ENCODE measurements at regions not wholly inside any gene's neighbourhood (a gene's known extent, or its start where the extent isn't known, plus 50 kb on each side); places are given as distances from the start of the nearest gene placed in this dataset.
"Not testable (repeated sequence)": the region's sequence is repeated elsewhere in the genome, so short reads cannot be mapped to it uniquely, and the experiment has no call there.

DNA sequence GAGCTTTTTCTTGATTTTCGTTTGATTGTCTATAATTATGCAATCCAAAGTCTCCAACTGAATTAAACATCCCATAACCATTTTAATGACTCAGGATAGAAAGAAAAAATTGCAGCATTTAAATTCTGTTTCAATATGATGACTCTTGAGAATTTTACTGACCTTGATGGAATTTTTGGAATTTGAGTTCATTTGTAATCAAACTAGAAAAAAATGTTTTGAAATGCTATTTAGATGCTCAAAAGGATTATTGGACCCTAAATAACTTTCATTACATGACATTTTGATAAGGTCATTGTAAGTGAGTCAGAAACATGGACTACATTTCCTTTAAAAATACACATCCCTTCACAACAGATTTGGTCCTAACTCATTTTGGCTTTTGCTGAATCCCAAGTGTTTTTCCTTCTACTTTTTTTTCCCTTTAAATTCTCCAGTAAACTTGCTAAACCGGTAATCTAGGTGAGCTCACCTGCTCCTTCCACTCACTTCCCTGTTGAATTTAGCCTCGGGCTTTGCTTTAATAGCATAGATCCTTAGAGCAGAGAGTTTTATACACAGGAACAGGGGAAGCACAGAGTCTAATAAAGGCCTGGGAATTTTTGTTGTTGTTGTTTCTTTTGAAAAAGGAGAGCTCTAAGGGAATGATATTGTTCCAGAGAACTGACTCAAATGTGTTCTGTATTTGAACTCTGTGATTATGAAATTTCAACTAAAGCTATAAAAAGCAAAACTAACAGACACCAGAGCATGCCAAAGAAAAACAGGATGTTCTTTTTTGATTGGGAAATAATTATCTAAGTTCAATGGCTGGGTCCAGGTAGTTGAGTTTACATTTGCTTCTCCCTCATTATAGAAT, 1088.2 kb upstream of the CITED2 start:
- DNase-seq: no peak

DNA sequence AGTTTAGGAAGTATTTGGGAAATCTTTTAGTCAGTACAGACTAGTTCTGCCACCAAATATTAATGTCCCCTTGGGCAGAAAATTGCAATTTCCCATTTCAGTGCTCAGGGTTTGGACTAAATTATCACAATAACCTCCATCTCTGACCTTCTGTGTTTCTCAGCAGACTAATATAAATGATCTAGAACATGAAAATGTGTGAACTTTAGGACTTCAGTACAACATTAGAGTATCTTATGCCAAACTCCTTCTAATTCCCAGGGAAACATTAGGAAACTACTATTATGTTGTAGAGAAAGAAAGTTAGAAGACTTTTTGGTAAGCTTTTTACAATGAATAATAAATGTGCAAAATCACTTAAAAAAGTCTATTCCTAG, 1087.6 kb upstream of the CITED2 start:
- no peak for DNase-seq

DNA sequence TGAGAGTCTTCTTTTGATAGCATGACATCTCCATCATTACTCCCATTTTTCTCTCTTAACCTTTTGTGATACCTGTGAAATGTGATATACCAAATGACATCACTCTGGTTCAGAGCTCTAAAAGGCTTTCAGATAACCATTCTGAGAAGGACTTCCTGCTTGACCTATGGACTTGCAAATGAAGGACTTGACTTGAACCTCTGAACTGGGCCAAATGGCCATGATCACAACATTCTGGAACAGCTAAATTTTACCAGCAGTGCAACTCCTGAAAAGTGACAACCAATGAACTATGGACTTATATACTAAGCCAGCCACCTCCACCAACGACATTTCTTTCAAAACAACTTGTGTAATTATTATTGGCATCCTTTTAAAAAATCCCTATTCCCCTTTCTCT, 1085.8 kb upstream of the CITED2 start:
- no peak for DNase-seq

DNA sequence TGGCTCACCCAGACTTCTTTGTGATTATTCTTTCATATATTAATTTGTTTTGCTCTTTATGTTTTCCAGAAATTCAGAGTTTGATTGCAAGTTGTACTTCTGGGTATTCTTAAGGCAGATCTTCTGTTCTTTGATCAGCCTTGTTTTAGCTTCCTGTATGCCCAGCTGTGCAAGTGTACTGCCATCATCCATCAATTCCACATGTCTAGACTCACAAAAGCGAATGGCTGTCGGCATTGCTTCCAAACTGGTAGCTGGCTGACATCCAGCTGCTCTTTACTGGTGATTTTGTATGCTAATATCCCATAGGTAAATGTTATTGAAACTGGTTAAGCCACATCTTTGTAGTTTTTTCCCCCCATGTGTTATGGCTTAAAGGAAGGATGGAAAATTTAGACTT, 1084.8 kb upstream of the CITED2 start:
- DNase-seq: no peak

DNA sequence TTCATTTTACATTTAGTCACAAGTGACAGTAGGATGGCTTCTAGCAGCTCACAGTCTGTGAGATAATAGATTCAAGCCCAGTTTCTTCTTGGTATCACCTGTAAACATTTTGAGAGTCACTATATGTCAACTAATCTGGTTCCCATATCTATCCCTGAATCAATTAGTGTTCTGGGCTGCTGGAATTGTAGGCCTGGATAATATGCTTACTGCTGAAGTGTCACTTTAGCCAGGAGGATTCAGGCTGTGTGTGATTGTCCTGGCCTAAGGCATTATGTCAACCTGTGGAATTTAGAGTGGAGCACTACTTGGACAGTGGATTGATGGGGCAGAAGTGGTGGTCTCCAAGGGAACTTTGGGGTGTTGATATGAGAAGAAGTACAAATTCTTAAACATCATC, 1071.8 kb upstream of the CITED2 start:
- DNase-seq: no peak

DNA sequence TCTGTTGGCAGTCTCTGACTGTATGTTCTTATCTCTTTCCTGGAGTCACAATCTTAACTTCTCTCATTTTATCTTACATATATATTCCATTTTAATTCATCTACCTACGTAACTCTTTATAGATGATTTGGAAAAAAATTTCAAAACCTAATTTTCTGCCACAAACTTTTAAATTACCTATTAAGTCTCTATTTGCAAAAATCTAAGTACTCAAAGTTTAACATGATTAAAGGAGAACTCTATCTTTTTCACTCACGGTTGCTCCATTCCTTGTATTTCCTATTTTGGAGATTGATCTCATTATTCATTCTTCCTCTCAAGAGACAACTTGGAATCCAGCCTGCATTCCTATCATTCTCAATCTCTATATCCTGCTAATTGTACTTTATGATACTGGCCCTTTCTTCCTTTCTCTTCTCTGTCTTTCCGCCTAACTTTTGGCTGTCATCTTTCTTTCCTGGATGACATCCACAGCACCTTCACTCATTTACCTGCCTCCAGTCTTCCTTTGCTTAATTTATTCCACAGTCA, 1071.1 kb upstream of the CITED2 start:
- no peak for DNase-seq

DNA sequence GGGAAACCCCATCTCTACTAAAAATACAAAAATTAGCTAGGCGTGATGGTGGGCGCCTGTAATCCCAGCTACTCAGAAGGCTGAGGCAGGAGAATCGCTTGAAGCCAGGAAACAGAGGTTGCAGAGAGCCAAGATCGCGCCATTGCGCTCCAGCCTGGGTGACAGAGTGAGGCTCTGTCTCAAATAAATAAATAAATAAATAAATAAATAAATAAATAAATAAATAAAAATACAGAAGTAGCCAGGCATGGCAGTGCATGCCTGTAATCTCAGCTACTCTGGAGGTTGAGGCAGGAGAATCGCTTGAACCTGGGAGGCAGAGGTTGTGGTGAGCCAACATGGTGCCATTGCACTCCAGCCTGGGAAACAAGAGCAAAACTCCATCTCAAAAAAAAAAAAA, 1068.7 kb upstream of the CITED2 start:
- DNase-seq: not testable (repeated sequence)

DNA sequence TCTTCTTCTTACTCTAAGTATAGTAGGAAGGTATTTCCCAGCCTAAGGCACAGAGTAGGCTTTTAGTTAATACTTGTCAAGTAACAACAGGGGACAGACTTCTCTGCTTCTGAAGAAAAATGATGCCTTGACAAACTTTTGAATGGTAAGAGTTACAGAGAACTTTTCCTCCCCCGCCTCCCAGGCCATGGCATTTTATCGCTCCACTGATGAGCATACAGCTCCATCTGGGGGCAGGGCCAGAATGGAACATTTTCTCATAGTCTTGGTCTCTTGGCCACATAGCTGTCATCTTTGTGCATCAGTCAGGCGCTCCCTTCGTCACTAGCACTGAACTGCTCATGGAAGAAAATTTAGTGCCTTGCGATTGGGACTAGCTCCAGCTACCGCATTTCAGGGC, 1066.8 kb upstream of the CITED2 start:
- no peak for DNase-seq

DNA sequence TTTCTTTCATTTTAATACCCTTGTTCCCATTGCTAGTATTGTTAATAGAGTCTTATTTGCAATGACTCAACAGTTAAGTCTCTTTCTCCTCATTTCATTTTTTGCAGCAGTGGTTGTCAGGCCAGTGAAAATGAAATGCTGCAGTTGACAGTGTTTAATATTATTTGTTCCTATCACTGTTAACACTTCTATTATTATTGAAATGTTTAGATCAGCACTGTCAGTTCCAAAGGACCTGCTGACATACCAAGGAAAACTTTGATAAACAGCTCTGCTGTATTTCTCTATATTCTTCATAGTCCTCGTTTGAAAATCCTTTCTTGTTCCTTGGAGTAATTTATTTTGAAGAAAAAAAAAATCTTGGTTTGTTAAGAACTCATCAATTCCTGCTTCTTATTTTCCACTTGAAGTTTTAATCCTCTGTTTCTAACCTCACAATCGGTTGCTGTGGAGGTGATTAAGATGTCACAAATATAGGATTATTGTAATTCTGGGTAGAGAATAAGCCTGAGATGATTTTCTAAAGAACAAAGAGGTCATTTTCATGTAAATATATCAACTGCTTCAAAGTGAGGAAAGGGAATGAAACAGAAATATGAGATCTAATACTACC, 1065.9 kb upstream of the CITED2 start:
- no peak for DNase-seq

DNA sequence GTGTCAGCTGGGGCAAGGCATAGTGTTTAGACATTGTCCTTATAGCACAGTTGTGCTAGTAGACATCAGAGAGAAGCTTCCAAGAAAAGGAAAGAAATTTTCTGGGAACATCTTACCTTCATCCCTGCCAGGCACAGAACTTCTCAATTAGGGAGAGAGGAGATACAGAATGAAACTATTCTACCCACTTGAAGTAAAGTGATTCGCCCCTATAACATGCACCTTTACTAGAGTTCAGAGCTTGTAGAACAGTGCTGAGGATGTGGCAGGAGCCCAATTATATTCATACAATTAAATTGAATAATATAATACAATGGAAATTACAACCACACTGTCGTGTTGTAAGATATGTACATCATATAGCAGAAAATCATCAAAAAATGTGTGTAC, 1063.9 kb upstream of the CITED2 start:
- DNase-seq: no peak

DNA sequence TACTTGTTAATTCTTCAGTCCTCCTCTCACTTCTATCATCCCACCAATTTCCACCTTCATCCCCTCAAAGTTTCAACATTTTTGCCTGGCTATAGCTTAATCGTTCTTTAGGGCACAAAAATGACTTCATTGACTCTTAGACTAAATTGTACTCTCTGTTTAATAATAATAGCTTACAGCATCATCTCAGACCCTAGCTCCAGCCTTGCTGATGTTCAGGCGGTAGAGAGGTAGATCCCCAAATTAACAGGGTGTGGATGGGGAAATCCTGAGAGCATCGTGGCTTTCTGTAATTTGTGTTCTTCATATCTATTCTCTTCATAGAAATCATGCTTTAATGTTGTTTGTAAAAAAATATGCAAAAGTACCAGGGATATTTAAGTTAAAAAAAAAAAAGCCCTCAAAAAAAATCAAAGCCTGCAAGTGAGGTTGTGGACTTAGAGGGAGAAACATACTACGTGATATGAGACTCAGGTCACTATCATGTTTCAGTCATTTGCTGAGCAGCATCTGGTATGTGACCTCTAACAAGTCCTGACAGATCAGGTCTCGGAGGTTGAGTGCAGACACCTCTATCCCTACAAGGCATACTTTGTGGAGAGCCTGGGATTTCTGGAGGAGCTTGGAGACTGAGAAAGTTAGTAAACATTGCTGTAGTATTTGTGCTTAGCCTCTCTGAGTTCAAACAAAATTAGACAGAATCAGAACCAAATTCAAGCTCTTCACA, 1063.3 kb upstream of the CITED2 start:
- DNase-seq: no peak

DNA sequence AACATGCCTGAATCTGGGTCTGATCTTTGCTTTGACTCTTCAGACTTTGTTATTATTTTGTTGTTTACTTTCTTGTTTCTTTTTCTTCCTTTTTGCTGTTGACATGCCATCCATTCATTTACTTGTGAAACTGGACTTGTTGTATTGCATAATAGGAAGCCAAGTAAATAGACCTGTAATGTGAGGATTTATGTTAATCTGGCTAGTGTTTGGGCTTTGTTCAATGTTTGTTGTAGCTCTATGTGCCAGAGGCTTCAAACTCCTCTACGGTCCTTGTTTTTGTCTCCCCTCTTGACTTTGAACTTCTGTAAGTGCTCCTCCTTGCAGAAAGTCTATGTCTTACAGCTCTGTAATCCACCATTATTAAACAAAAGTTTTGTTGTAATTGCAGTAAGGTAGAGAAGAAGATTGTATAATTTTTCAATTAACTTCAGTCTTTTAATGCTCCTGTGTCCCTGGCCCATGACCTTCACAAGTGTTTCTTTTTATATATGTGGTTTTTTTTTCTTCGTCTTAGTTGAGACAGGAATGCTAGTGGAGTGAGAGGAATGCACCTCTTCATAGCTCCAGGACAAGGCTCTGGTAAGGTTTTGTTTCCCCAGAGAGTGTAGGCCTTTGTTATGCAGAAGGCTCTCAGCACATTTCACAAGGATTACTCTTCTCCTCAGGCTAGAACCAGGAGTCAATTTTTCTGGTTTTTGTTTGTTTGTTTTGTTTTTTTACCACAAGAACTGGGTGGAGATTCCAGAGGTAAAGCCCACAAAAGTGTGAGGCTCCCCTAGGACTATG, 1061.8 kb upstream of the CITED2 start:
- no peak for DNase-seq

DNA sequence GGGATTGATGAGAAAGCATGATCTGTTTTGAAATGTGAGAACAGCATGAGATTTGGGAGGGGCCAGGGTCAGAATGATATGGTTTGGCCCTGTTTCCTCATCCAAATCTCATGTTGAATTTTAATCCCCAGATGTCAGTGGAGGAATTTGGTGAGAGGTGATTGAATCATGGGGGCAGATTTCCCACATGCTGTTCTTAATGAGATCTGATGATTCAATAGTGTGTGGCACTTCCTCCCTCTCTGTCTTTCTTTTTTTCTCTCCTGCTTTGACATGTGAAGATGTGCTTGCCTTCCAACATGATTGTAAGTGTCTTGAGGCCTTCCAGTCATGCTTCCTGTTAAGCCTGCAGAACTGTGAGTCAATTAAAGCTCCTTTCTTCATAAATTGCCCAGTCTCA, 1060.3 kb upstream of the CITED2 start:
- no peak for DNase-seq

DNA sequence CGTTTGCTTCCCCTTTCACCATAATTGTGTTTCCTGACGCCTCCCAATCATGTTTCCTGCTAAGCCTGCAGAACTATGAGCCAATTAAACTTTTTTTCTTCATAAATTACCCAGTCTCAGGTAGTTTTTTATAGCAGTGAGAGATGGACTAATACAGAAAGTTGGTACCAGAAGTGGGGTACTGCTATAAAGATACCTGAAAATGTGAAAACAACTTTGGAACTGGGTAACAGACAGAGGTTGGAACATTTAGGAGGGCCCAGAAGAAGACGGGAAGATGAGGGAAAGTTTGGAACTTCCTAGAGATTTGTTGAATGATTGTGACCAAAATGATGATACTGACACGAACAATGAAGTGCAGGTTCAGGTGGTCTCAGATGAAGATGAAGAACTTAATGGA, 1058.6 kb upstream of the CITED2 start:
- DNase-seq: no peak

DNA sequence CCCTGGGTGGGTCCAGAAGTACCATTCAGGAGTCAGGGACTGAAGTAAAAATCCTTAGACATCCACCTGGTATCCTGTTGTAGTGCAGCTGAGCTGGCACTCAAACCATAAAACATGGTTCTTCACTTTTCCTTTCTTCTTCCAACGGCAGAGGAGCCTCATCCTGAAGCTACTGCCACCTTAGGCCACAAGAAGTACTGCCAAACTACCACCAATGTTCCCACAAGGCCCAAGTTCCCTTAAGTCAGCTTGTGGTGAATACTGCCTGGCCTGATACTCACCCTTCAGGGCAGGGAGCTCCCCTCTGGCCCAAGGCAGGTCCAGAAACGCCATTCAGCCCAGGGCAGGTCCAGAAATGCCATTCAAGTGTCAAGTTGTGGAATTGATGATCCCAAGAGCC, 1053.4 kb upstream of the CITED2 start:
- DNase-seq: no peak

DNA sequence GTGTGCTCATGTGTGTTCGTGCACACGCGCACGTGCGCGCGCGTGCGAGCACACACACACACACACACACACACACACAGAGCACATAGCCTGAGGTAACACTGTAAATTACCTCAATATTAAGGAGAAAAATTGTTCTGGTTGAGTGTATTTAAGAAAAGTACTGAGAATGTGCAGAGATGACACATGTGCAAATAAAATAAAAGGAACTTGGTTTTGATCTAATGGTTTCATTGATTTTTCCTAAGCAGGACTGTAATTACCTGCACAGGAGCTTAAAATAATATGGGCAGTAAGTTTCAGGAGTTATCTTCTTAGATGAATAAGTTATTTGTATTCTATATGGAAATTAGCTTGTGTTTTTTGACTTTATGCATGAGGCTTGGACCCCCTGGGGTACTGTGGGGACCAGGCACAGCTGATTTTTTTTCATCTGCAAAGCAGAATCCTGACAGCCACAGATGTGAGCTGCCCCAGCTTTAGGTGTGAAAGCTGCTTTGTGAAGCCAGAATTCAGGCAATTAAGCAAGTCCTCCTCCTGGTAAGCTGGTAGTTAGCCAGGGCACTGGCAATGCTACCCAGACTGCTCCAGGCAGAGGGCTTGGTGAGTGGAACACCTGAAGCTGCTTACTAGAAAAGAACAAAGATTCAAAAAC, 1040.6 kb upstream of the CITED2 start:
- DNase-seq: no peak

DNA sequence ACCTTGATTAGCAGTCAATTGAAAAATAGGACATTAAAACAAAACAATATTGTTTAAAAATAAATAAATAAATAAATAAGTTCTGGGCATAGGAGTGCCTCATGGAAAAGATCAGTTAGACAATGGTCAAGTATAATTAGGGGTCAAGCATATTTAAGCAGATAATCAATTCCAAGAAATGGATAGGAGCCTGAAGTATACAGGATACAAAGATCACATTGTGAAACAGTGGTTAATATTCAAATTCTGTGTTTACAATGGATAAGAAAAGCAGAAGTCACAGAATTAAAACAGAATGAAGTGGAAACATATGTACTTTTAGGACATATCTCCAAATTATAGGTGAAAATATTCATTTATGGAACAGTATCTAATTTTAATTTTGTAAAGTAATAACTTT, 1028.6 kb upstream of the CITED2 start:
- no peak for DNase-seq

DNA sequence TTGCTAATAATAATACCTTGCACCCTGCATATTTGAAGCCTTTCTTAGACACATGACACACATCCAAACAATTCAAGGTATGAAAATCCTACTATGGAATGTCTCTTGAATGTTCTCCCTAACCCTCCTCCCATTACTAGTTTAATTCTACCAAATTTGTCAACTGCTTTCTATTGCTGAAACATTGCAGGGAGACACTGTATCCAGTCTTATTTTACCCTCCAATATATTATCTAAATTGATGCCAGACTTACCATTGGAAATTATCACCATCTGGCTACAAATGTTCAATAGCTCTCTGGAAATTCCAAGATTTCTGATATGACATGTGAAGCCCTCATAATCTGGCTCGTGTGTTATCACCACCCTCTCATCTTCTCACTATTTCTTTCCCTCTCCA, 1027.3 kb upstream of the CITED2 start:
- no peak for DNase-seq

DNA sequence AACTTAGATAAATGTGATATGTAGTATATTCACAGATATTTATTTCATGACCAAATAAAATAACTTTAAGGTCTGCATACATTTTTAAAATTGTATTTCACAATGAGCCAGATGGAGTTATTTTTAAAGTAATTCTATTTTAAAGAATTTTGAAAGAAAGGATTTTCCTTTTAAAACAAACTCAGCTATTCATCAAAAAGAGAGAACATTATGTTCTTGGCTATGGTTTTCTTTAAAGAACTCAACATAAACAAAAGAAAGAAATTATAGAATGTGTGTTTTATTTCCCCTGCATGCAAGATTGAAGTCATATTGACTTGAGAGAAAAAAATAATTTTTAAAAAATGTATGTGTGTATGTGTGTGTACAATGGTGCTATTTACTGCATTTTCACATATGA, 1023.6 kb upstream of the CITED2 start:
- no peak for DNase-seq

DNA sequence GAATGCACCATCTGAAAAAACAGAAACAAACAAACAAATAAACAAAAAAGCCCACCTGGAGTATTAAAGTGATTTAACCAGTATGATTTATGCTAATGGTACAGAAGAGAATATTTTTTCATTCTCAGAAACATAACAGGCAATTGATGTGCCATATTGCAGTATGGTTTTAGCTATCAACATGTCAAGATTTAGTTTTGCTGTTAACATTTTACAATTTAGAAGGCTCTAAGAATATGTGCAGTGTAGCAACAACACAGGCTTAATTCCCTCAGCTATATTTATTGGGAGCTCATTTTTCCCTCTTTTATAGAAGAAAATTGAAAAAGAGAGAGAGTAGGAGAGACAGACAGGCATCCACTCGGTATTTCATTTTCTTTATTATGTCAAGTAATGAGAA, 1022.7 kb upstream of the CITED2 start:
- no peak for DNase-seq

DNA sequence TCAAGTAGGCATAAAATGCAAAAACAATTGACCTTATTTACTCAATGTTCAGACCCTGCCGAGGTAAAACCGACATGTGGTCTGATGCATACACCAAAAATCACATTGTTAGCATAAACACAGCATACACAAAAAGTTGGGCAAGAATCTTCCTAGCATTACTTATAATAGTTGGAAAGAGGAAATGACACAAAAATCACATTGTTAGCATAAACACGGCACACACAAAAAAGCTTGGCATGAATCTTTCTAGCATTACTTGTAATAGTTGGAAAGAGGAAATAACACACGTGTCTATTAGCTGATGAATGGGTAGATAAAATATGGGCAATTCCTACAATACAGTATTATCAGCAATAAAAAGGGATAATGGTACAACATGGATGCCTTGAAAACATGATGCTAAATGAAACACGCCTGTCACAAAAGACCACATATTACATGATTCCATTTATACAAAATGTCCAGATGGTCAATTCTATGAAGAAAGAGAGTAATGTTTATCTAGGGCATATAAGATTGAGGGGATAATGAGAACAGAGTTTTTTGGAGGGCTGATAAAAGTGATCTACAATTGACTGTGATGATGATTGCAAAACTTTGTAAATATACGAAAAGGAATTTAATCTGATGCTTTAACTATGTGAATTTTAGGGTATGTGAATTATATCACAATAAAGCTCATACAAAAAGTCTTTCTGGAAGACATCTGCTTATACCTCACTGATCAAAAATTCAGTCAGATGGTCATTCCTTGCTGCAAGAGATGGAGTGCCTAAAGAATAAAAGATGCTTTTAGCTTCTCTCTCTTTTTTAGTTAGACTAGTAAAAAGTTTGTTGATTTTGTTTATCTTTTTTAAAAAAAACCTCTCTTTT, 1019.5 kb upstream of the CITED2 start:
- DNase-seq: no peak

DNA sequence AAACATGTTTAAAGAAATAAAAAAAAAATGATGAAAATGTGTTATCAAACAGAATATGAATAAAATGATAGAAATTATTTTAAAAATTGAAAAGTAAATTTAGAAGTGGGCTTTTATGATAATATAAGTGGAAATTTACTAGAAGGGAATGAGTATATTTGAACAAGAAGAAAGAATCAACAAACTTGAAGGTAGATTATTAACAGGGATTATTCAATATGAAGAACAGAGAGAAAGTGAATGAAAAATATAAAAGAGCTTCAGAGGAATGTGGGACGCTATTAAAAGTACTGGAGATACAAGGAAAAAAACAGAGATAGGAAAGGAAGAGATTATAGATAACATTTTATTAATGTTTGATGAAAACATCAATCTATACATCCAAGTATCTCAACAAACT, 1014.4 kb upstream of the CITED2 start:
- no peak for DNase-seq
